ENCODE measurements at regions not wholly inside any gene's neighbourhood (a gene's known extent, or its start where the extent isn't known, plus 50 kb on each side); places are given as distances from the start of the nearest gene placed in this dataset.
A peak's percentile ranks its signal among the peaks of the same experiment; 100 is the strongest.

DNA sequence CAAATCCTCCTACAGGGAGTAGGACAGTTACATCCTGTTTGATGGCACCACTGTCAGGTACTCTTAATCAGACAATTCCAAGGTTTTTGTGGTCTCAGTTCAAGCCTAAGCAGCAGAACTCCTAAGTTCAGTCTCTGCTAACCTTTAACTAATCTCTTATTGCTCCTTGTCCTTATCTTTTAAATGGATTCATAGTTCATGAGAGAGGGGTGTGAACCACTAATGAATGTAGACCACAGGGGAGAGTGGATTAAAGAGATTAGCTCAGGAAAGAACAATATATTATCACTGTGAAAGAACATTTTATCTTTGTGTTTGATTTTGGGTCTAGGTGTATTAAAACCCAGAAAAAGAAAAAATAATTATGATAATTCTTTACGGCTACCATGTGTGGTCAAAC is 168.9 kb downstream of the DCK start:
- Histone ChIP-seq H3K36me3 (ENCODE audit: control insufficient read depth, insufficient read depth, low read length) (no peaks in the 10 kb centered on the region), H3K9me3 (ENCODE audit: control insufficient read depth, insufficient read depth, low read depth, low read length) (no peaks in the 10 kb centered on the region), H3K27me3 (ENCODE audit: control insufficient read depth, insufficient read depth, low read length) (no peaks in the 10 kb centered on the region), H3K4me2 (ENCODE audit: extremely low read depth, insufficient read depth, low read length) (no peak overlapping the region), H4K20me1 (ENCODE audit: control insufficient read depth, extremely low read depth, insufficient read depth, low read length) (no peaks in the 10 kb centered on the region), H3K9ac (ENCODE audit: insufficient read depth, low read length) (no peak overlapping the region), H3K79me2 (ENCODE audit: control insufficient read depth, insufficient read depth, low read length) (no peaks in the 10 kb centered on the region), H2AFZ (ENCODE audit: low read length) (no peak overlapping the region), H3K4me1 (ENCODE audit: control insufficient read depth, extremely low read depth, insufficient read depth, low read length) (no peaks in the 10 kb centered on the region), H3K27ac (ENCODE audit: insufficient read depth, low read length) (no peak overlapping the region), H3K4me3 (replicated peaks in 1 of 4; ENCODE audit: control extremely low read depth in 1 of 4, insufficient read depth in 1 of 4, low read depth in 3 of 4, low read length in 4 of 4) (no peak overlapping the region)
- TF ChIP-seq, protein P1, sequence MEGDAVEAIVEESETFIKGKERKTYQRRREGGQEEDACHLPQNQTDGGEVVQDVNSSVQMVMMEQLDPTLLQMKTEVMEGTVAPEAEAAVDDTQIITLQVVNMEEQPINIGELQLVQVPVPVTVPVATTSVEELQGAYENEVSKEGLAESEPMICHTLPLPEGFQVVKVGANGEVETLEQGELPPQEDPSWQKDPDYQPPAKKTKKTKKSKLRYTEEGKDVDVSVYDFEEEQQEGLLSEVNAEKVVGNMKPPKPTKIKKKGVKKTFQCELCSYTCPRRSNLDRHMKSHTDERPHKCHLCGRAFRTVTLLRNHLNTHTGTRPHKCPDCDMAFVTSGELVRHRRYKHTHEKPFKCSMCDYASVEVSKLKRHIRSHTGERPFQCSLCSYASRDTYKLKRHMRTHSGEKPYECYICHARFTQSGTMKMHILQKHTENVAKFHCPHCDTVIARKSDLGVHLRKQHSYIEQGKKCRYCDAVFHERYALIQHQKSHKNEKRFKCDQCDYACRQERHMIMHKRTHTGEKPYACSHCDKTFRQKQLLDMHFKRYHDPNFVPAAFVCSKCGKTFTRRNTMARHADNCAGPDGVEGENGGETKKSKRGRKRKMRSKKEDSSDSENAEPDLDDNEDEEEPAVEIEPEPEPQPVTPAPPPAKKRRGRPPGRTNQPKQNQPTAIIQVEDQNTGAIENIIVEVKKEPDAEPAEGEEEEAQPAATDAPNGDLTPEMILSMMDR (conservative IDR thresholded peaks at IDR 0.05 in 1 of 2, IDR thresholded peaks at IDR 0.05 in 1 of 2; ENCODE audit: low read depth in 1 of 2, low read length in 2 of 2), result no peak
- TF ChIP-seq EZH2 (IDR thresholded peaks at IDR 0.05; ENCODE audit: low read length, missing control alignments), result no peak
- no peak for DNase-seq (ENCODE audit: low read depth in 2 of 2)

DNA sequence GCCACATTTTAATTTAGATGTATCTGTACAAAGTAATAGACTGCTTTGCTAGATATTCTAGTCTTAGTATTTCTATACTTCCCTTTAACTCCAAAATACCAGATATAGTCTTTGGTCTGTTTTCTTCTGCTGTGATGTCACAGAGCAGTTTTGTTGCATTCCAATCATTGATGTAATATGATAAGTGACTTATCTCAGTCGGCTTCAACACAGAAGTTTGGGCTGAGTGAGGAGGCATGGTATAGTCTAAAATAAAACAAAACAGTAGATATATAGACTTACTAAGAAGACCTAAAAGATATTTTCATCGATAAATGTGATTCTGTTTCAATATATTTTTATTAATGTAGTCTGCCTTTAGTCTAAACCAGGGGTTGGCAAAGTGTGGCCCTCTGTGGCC is 169.9 kb downstream of the DCK start:
- Histone ChIP-seq H3K9me3 (ENCODE audit: control insufficient read depth, insufficient read depth, low read depth, low read length) (no peaks in the 10 kb centered on the region), H3K4me1 (ENCODE audit: control insufficient read depth, extremely low read depth, insufficient read depth, low read length) (no peaks in the 10 kb centered on the region), H3K4me3 (replicated peaks in 1 of 4; ENCODE audit: control extremely low read depth in 1 of 4, insufficient read depth in 1 of 4, low read depth in 3 of 4, low read length in 4 of 4) (no peak overlapping the region), H3K36me3 (ENCODE audit: control insufficient read depth, insufficient read depth, low read length) (no peaks in the 10 kb centered on the region), H3K27ac (ENCODE audit: insufficient read depth, low read length) (no peak overlapping the region), H4K20me1 (ENCODE audit: control insufficient read depth, extremely low read depth, insufficient read depth, low read length) (no peaks in the 10 kb centered on the region), H3K79me2 (ENCODE audit: control insufficient read depth, insufficient read depth, low read length) (no peaks in the 10 kb centered on the region), H2AFZ (ENCODE audit: low read length) (no peak overlapping the region), H3K4me2 (ENCODE audit: extremely low read depth, insufficient read depth, low read length) (no peak overlapping the region), H3K9ac (ENCODE audit: insufficient read depth, low read length) (no peak overlapping the region), H3K27me3 (ENCODE audit: control insufficient read depth, insufficient read depth, low read length) (no peaks in the 10 kb centered on the region)
- peak in 1 of 2 donors; percentile 28 for DNase-seq (ENCODE audit: low read depth in 2 of 2)
- TF ChIP-seq, protein P1 (conservative IDR thresholded peaks at IDR 0.05 in 1 of 2, IDR thresholded peaks at IDR 0.05 in 1 of 2; ENCODE audit: low read depth in 1 of 2, low read length in 2 of 2), result no peak
- no peak for TF ChIP-seq EZH2 (IDR thresholded peaks at IDR 0.05; ENCODE audit: low read length, missing control alignments)

DNA sequence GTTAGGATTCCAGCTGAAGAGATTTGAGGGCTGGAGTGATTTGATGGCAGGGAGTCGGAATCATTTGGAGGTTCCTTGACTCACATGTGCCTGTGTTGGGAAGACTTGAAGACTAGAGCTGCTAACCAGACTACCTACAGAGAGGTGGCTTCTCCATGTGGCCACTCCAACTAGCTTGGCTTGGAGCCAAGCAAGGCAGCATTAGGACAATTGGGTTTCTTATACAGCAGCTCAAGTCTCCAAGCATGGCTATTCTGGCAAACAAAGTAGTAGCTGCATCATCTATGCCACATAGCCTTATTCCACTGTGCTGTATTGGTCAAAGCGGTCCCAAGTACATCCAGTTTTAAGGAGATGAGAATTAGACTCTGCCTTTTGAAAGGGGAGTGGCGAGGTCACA is 171.7 kb upstream of the SLC4A4 start:
- H3K4me2 ChIP-seq (ENCODE audit: extremely low read depth, insufficient read depth, low read length), result no peak overlapping the region
- no peak overlapping the region for H3K4me3 ChIP-seq (replicated peaks in 1 of 4; ENCODE audit: control extremely low read depth in 1 of 4, insufficient read depth in 1 of 4, low read depth in 3 of 4, low read length in 4 of 4)
- H4K20me1 ChIP-seq (ENCODE audit: control insufficient read depth, extremely low read depth, insufficient read depth, low read length), result no peaks in the 10 kb centered on the region
- no peaks in the 10 kb centered on the region for H3K36me3 ChIP-seq (ENCODE audit: control insufficient read depth, insufficient read depth, low read length)
- no peaks in the 10 kb centered on the region for H3K9me3 ChIP-seq (ENCODE audit: control insufficient read depth, insufficient read depth, low read depth, low read length)
- TF ChIP-seq EZH2 (IDR thresholded peaks at IDR 0.05; ENCODE audit: low read length, missing control alignments), result no peak
- TF ChIP-seq, protein P1 (conservative IDR thresholded peaks at IDR 0.05 in 1 of 2, IDR thresholded peaks at IDR 0.05 in 1 of 2; ENCODE audit: low read depth in 1 of 2, low read length in 2 of 2), result no peak
- no peaks in the 10 kb centered on the region for H3K27me3 ChIP-seq (ENCODE audit: control insufficient read depth, insufficient read depth, low read length)
- no peak overlapping the region for H3K27ac ChIP-seq (ENCODE audit: insufficient read depth, low read length)
- H3K4me1 ChIP-seq (ENCODE audit: control insufficient read depth, extremely low read depth, insufficient read depth, low read length), result no peaks in the 10 kb centered on the region
- DNase-seq (ENCODE audit: low read depth in 2 of 2), result no peak
- no peak overlapping the region for H3K9ac ChIP-seq (ENCODE audit: insufficient read depth, low read length)
- H3K79me2 ChIP-seq (ENCODE audit: control insufficient read depth, insufficient read depth, low read length), result no peaks in the 10 kb centered on the region
- no peak overlapping the region for H2AFZ ChIP-seq (ENCODE audit: low read length)
